ENCODE measurements at regions not wholly inside any gene's neighbourhood (a gene's known extent, or its start where the extent isn't known, plus 50 kb on each side); places are given as distances from the start of the nearest gene placed in this dataset.

- TF ChIP-seq SP1 (IDR thresholded peaks at IDR 0.05), result no peak
- TF ChIP-seq JUND (IDR thresholded peaks at IDR 0.05), result no peak
- no peak for TF ChIP-seq REST (IDR thresholded peaks at IDR 0.05)
- no peak for TF ChIP-seq RXRA (IDR thresholded peaks at IDR 0.05)
- no peak for TF ChIP-seq GABPA (IDR thresholded peaks at IDR 0.05 in 1 of 2, conservative IDR thresholded peaks at IDR 0.05 in 1 of 2)
- no peak for TF ChIP-seq HNF4A (conservative IDR thresholded peaks at IDR 0.05)
- TF ChIP-seq HNF4G (IDR thresholded peaks at IDR 0.05), result no peak
- no peak for TF ChIP-seq MAX (IDR thresholded peaks at IDR 0.05)
- no peak for TF ChIP-seq CTCF (IDR thresholded peaks at IDR 0.05; ENCODE audit: low read depth, low read length, missing input control)
- TF ChIP-seq RAD21 (IDR thresholded peaks at IDR 0.05), result no peak
- TF ChIP-seq FOXA1 (IDR thresholded peaks at IDR 0.05), result no peak
- TF ChIP-seq EGR1 (IDR thresholded peaks at IDR 0.05; ENCODE audit: low read depth in 2 of 2), result no peak
- no peak for TF ChIP-seq ZBTB33 (IDR thresholded peaks at IDR 0.05)
- TF ChIP-seq NR2F2 (IDR thresholded peaks at IDR 0.05), result no peak
- no peak for TF ChIP-seq ATF3 (IDR thresholded peaks at IDR 0.05)
- TF ChIP-seq TAF1 (conservative IDR thresholded peaks at IDR 0.05), result no peak
- no peak for TF ChIP-seq FOXA2 (IDR thresholded peaks at IDR 0.05)
- TF ChIP-seq YY1 (IDR thresholded peaks at IDR 0.05), result no peak
Measured at GRCh38 chr2:2703762-2704427, 372.8 kb upstream of the MYT1L start.

More at GRCh38 chr2:2703762-2704427, 372.8 kb upstream of the MYT1L start:
- H3K9ac ChIP-seq (ENCODE audit: low read depth in 1 of 2, low read length in 2 of 2), result no peak overlapping the region
- no peaks in the 10 kb centered on the region for H3K9me3 ChIP-seq (ENCODE audit: control insufficient read depth in 4 of 4, low read length in 3 of 4)
- 85% methylated on average over 17 of the region's 17 CpGs for WGBS
- peaks cover 0 to 8% (median 0%) of the 10 kb centered on the region in 4 donors for H3K27me3 ChIP-seq (ENCODE audit: control insufficient read depth in 4 of 4, insufficient read depth in 4 of 4, low read length in 3 of 4)
- no peak overlapping the region for H3K27ac ChIP-seq (ENCODE audit: low read depth in 1 of 2, low read length in 2 of 2)
- no peak overlapping the region for H3K4me3 ChIP-seq (ENCODE audit: low read depth in 1 of 3, low read length in 3 of 3)
- no peaks in the 10 kb centered on the region for H3K4me1 ChIP-seq (ENCODE audit: control insufficient read depth in 4 of 4, insufficient read depth in 4 of 4, low read length in 3 of 4)
- H3K36me3 ChIP-seq (ENCODE audit: control insufficient read depth in 4 of 4, insufficient read depth in 3 of 4, low read depth in 1 of 4, low read length in 3 of 4), result no peaks in the 10 kb centered on the region
- no peak for DNase-seq (ENCODE audit: low spot score)

All from liver (tissue), 8 donors.